GM10266 (cell line): ENCODE measurements at regions not wholly inside any gene's neighbourhood (a gene's known extent, or its start where the extent isn't known, plus 50 kb on each side); places are given as distances from the start of the nearest gene placed in this dataset.

Source experiments
- DNase-seq: peaks from one replicate; pipeline ENCODE4 v3.0.0; 2012; ENCODE audit errors: extremely low spot score
- CTCF ChIP-seq: IDR thresholded peaks from 2 replicates; pipeline ENCODE4 v1.5.1; 2012; ENCODE audit warnings: mild to moderate bottlenecking, low read depth; ENCODE audit not compliant: control insufficient read depth, insufficient read depth; ENCODE audit errors: missing control alignments

GRCh38 chr2:74746480-74746879 lies 87.4 kb upstream of the HK2 start:
- TF ChIP-seq CTCF = no peak
- DNase-seq = no peak

- no peak for TF ChIP-seq CTCF
- DNase-seq = no peak
Observed at GRCh38 chr2:74747411-74748080, 86.4 kb upstream of the HK2 start.

GRCh38 chr2:74748665-74749064 lies 85.3 kb upstream of the HK2 start:
- no peak for TF ChIP-seq CTCF
- DNase-seq = no peak

- DNase-seq = no peak
- no peak for TF ChIP-seq CTCF
Observed at GRCh38 chr2:74749432-74749831, 84.5 kb upstream of the HK2 start.

GRCh38 chr2:74751981-74752851 lies 81.7 kb upstream of the HK2 start:
- no peak for DNase-seq
- TF ChIP-seq CTCF = no peak

- DNase-seq = no peak
- TF ChIP-seq CTCF = no peak
Observed at GRCh38 chr2:74755386-74755785, 78.5 kb upstream of the HK2 start.

- TF ChIP-seq CTCF = no peak
- DNase-seq = no peak
Observed at GRCh38 chr2:74756356-74756890, 77.5 kb upstream of the HK2 start.
